H9 (cell line): ENCODE measurements at regions not wholly inside any gene's neighbourhood (a gene's known extent, or its start where the extent isn't known, plus 50 kb on each side); places are given as distances from the start of the nearest gene placed in this dataset.

Source experiments
- DNase-seq: peaks from one replicate; pipeline ENCODE4 v3.0.0-alpha.2; 2017
- H2AFZ ChIP-seq: one replicate; pipeline ENCODE4 v1.6.1; 2013; ENCODE audit warnings: mild to moderate bottlenecking, low read length, control low read depth, moderate library complexity
- H2AK5ac ChIP-seq: 2 replicates; pipeline ENCODE4 v1.6.1; 2013; ENCODE audit warnings: low read length, control low read depth, mixed read lengths; ENCODE audit not compliant: insufficient read length
- H2BK120ac ChIP-seq: one replicate; pipeline ENCODE4 v1.6.1; 2013; ENCODE audit warnings: low read depth, mild to moderate bottlenecking, low read length, control low read depth, inconsistent platforms; ENCODE audit not compliant: poor library complexity, severe bottlenecking
- H2BK12ac ChIP-seq: 2 replicates; pipeline ENCODE4 v1.6.1; 2013; ENCODE audit warnings: low read length, control low read depth, mixed read lengths, low read depth; ENCODE audit not compliant: insufficient read length
- H2BK15ac ChIP-seq: 2 replicates; pipeline ENCODE4 v1.6.1; 2013; ENCODE audit warnings: low read depth, low read length, control low read depth
- H2BK20ac ChIP-seq: one replicate; pipeline ENCODE4 v1.6.1; 2013; ENCODE audit warnings: low read depth, mild to moderate bottlenecking, low read length, control low read depth, inconsistent platforms; ENCODE audit not compliant: poor library complexity, severe bottlenecking
- H2BK5ac ChIP-seq: 2 replicates; pipeline ENCODE4 v1.6.1; 2013; ENCODE audit warnings: low read length, control low read depth, mixed read lengths; ENCODE audit not compliant: insufficient read length
- H3K14ac ChIP-seq: 2 replicates; pipeline ENCODE4 v1.6.1; 2013; ENCODE audit warnings: low read length, control low read depth; ENCODE audit not compliant: insufficient read depth
- H3K18ac ChIP-seq: 2 replicates; pipeline ENCODE4 v1.6.1; 2013; ENCODE audit warnings: low read depth, mild to moderate bottlenecking, mixed read lengths, low read length, control low read depth; ENCODE audit not compliant: insufficient read length
- H3K23ac ChIP-seq: 2 replicates; pipeline ENCODE4 v1.6.1; 2013; ENCODE audit warnings: low read length, control low read depth, mixed read lengths, low read depth; ENCODE audit not compliant: insufficient read length
- H3K23me2 ChIP-seq: 2 replicates; pipeline ENCODE4 v1.6.1; 2013; ENCODE audit warnings: low read depth, mild to moderate bottlenecking, mixed read lengths, low read length, control low read depth; ENCODE audit not compliant: insufficient read length, poor library complexity, severe bottlenecking
- H3K27ac ChIP-seq: 2 replicates; pipeline ENCODE4 v1.5.1; 2013; ENCODE audit warnings: low read length, control low read depth, mixed read lengths, low read depth; ENCODE audit not compliant: insufficient read length
- H3K27me3 ChIP-seq: 2 replicates; pipeline ENCODE4 v1.6.1; 2013; ENCODE audit warnings: low read length, control low read depth, inconsistent platforms; ENCODE audit not compliant: insufficient read depth
- H3K4ac ChIP-seq: 2 replicates; pipeline ENCODE4 v1.6.1; 2013; ENCODE audit warnings: low read depth, mild to moderate bottlenecking, control low read depth, inconsistent platforms, low read length, moderate library complexity
- H3K4me1 ChIP-seq: 2 replicates; pipeline ENCODE4 v1.6.1; 2013; ENCODE audit warnings: low read length, control low read depth, inconsistent platforms; ENCODE audit not compliant: insufficient read depth
- H3K4me2 ChIP-seq: 2 replicates; pipeline ENCODE4 v1.6.1; 2013; ENCODE audit warnings: low read length, control low read depth, mixed read lengths; ENCODE audit not compliant: insufficient read length, insufficient read depth
- H3K56ac ChIP-seq: 2 replicates; pipeline ENCODE4 v1.6.1; 2013; ENCODE audit warnings: low read depth, mild to moderate bottlenecking, mixed read lengths, low read length, control low read depth; ENCODE audit not compliant: insufficient read length
- H3K79me1 ChIP-seq: 2 replicates; pipeline ENCODE4 v1.6.1; 2013; ENCODE audit warnings: low read depth, mild to moderate bottlenecking, moderate library complexity, low read length, control low read depth, inconsistent platforms; ENCODE audit not compliant: insufficient read depth, poor library complexity, severe bottlenecking
- H3K79me2 ChIP-seq: 2 replicates; pipeline ENCODE4 v1.6.1; 2013; ENCODE audit warnings: low read length, control low read depth, inconsistent platforms; ENCODE audit not compliant: insufficient read depth
- H3K9ac ChIP-seq: 2 replicates; pipeline ENCODE4 v1.6.1; 2013; ENCODE audit warnings: low read length, control low read depth, mixed read lengths; ENCODE audit not compliant: insufficient read length; ENCODE audit errors: extremely low read depth
- H3K9me3 ChIP-seq: one replicate; pipeline ENCODE4 v1.6.1; 2013; ENCODE audit warnings: low read depth, low read length, inconsistent platforms; ENCODE audit not compliant: control insufficient read depth
- H3T11ph ChIP-seq: one replicate; pipeline ENCODE4 v1.6.1; 2013; ENCODE audit warnings: mild to moderate bottlenecking, low read length, control low read depth, inconsistent platforms
- H4K20me1 ChIP-seq: one replicate; pipeline ENCODE4 v1.6.1; 2013; ENCODE audit not compliant: control insufficient read depth, insufficient read length, insufficient read depth
- H4K5ac ChIP-seq: 2 replicates; pipeline ENCODE4 v1.6.1; 2013; ENCODE audit warnings: low read depth, mild to moderate bottlenecking, mixed read lengths, low read length, control low read depth; ENCODE audit not compliant: insufficient read length
- H4K8ac ChIP-seq: replicated peaks from 2 replicates; pipeline ENCODE4 v1.6.1; 2013; ENCODE audit warnings: low read length, control low read depth, mixed read lengths, low read depth; ENCODE audit not compliant: insufficient read length
- H4K91ac ChIP-seq: 2 replicates; pipeline ENCODE4 v1.6.1; 2013; ENCODE audit warnings: low read depth, mild to moderate bottlenecking, moderate library complexity, mixed read lengths, low read length, control low read depth; ENCODE audit not compliant: insufficient read length
- H3K27ac Mint-ChIP-seq, 3 experiments: 2 replicates in 2 of 3; 3 replicates in 1 of 3; pipeline ENCODE4 v1.8.0; 2020 to 2021; ENCODE audit warnings: mixed read lengths in 3 of 3, mild to moderate bottlenecking in 1 of 3, moderate library complexity in 1 of 3
- H3K27me3 Mint-ChIP-seq: 2 replicates; pipeline ENCODE4 v1.8.0; 2021; ENCODE audit warnings: low read depth, mild to moderate bottlenecking, moderate library complexity, mixed read lengths
- H3K36me3 Mint-ChIP-seq, 3 experiments: 2 replicates in 2 of 3; 3 replicates in 1 of 3; pipeline ENCODE4 v1.8.0; 2020 to 2021; ENCODE audit warnings: low read depth in 3 of 3, mixed read lengths in 3 of 3; ENCODE audit not compliant: insufficient read depth in 1 of 3
- H3K4me1 Mint-ChIP-seq, 2 experiments: 2 replicates each; pipeline ENCODE4 v1.8.0; 2020; ENCODE audit warnings: mixed read lengths in 2 of 2
- H3K4me3 Mint-ChIP-seq, 2 experiments: 2 replicates in 1 of 2; 3 replicates in 1 of 2; pipeline ENCODE4 v1.8.0; 2020 to 2021; ENCODE audit warnings: mild to moderate bottlenecking in 2 of 2, mixed read lengths in 2 of 2, moderate library complexity in 1 of 2
- H3K9me3 Mint-ChIP-seq, 2 experiments: 2 replicates in 1 of 2; 3 replicates in 1 of 2; pipeline ENCODE4 v1.8.0; 2020; ENCODE audit warnings: mild to moderate bottlenecking in 2 of 2, mixed read lengths in 2 of 2, moderate library complexity in 1 of 2
- CTCF ChIP-seq: fragments of 200-600 bp; sonication (generic); conservative IDR thresholded peaks from 3 replicates; pipeline ENCODE4 v1.8.0; 2021; ENCODE audit warnings: antibody characterized with exemption, mild to moderate bottlenecking
- WGBS: extraction: QIAGEN DNeasy Blood & Tissue Kit; methylation state at CpG from one replicate; pipeline ENCODE4 v1.1.7; 2013; ENCODE audit warnings: missing lambda C conversion rate, low lambda C conversion rate, mixed read lengths; ENCODE audit not compliant: insufficient read length; ENCODE audit errors: extremely low coverage; 5-methylcytosine and 5-hydroxymethylcytosine counted together

GRCh38 chr1:111559736-111560279, 56.4 kb upstream of the ADORA3 start:
- Histone ChIP-seq H4K8ac (no peak overlapping the region), H3K4me1 (no peaks in the 10 kb centered on the region), H3K9me3 (no peaks in the 10 kb centered on the region), H3K23me2 (no peaks in the 10 kb centered on the region), H3K79me2 (no peaks in the 10 kb centered on the region), H3K4me2 (no peak overlapping the region), H2AFZ (no peak overlapping the region), H3K79me1 (no peaks in the 10 kb centered on the region), H3K9ac (no peak overlapping the region), H3K14ac (no peak overlapping the region), H3K18ac (no peak overlapping the region), H2BK12ac (no peak overlapping the region), H2BK120ac (no peak overlapping the region), H3K23ac (no peak overlapping the region), H3K56ac (no peak overlapping the region), H3K4ac (no peak overlapping the region), H2BK5ac (no peak overlapping the region), H2BK20ac (no peak overlapping the region), H2AK5ac (no peak overlapping the region), H4K20me1 (no peaks in the 10 kb centered on the region), H3K27ac (no peak overlapping the region), H3K27me3 (no peaks in the 10 kb centered on the region), H2BK15ac (no peak overlapping the region), H4K91ac (no peak overlapping the region), H4K5ac (no peak overlapping the region), H3T11ph (no peak overlapping the region)
- no peak overlapping the region for H3K4me3 Mint-ChIP-seq
- WGBS: no CpG with 5 or more reads among the region's 3 CpGs
- no peaks in the 10 kb centered on the region; the same call in 1 of the 2 replicates for H3K27me3 Mint-ChIP-seq
- TF ChIP-seq CTCF: no peak
- H3K4me1 Mint-ChIP-seq: no peaks in the 10 kb centered on the region
- H3K36me3 Mint-ChIP-seq: no peaks in the 10 kb centered on the region
- DNase-seq: no peak
- H3K27ac Mint-ChIP-seq: no peak overlapping the region
- H3K9me3 Mint-ChIP-seq: no peaks in the 10 kb centered on the region; a peak in 1 of 5 replicates
